HG03135 (cell line): ENCODE measurements at regions not wholly inside any gene's neighbourhood (a gene's known extent, or its start where the extent isn't known, plus 50 kb on each side); places are given as distances from the start of the nearest gene placed in this dataset.
"Not testable (repeated sequence)": the region's sequence is repeated elsewhere in the genome, so short reads cannot be mapped to it uniquely, and the experiment has no call there.

Experiments
- ATAC-seq: cut with Tn5 transposase; IDR thresholded peaks from one replicate; pipeline ENCODE4 v1.9.1; 2021; ENCODE audit warnings: mild to moderate bottlenecking, moderate library complexity; ENCODE audit not compliant: unreplicated experiment

DNA sequence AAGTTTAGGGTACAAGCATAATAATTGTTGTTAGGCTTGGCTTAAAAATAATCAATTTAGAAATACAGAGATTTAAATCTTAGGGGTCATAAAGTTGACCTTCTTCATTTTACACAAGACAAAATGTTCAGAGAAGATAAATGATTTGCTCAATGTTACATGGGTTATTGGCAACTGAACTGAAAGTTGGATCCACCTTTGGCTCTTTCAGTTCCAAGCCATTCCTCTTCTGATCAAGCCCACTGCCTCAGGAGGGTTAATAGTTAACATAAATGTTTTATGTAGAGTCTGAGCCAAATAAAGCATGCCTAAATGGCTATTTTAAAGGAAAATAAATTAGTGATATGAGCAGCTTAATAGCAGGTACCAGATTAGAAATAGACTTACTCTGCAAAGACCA is 79.1 kb upstream of the RHOBTB1 start:
- ATAC-seq, result no peak

DNA sequence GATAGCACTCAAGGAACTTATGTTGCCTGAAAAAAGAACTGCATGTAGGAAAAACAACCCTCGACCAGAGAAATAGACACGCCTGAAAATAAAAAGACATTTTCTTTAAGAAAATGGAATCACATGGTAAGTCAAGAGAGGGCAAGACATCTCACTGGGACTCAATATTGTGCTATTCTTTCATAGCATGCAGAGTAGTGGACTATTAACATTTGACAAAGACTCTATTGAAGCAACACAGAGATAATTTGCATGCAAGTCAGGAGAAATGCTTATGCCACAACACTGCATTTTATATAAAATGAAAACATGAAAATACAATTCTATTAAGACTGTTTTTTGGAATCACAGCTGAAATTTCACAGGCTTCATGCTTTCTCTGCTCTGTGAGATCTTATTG is 77.9 kb upstream of the RHOBTB1 start:
- no peak for ATAC-seq

DNA sequence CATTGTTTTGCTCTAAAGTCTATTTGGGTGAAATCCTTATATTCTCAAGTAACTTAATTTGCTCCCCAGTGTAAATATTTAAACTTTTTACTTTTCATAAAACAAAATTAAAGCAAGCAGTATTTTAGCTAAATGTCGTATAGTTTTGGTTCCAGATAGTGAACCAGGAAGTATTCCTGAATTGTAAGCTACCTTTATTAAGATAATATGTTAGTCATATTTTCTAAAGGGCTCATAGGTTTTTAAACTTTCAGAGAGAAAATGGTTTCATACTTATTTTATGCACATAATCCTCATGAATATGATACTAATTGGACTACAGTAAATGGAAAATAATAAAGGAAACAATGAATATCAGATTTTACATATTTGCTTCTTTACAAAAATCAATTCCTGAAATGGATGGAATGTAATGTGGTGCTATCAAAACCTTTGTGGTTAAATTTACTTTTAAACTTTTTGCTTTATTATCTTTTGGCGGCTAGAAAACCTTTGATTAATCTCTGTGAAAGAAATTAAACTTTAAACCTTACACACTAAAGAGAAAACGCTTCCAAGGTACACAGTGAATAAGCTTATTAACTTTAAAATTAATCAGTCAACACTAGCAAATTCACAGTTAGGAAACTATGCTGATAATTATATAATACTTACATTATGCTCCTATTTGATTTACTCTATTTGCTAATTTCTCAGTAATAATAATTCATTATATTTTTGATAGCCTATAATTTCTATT is 76.6 kb upstream of the RHOBTB1 start:
- ATAC-seq, result no peak

DNA sequence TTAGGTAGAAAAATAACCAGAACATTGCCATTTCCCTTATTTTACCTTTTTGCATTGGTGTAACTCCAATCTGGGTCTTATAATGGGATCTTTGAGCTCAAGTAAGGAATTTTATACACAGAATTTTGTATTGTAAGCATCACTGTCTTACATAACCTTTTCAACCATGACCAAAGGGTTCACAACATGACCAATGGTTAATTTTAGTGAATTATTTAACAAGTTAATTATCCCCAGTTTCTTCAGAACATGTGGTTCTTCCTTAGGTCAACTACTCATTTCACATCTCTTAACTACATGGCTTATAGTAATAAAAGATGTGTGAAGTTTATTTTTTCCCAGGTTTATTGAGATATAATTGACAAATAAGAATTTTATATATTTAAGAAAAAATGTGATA is 74.2 kb upstream of the RHOBTB1 start:
- ATAC-seq, result no peak

DNA sequence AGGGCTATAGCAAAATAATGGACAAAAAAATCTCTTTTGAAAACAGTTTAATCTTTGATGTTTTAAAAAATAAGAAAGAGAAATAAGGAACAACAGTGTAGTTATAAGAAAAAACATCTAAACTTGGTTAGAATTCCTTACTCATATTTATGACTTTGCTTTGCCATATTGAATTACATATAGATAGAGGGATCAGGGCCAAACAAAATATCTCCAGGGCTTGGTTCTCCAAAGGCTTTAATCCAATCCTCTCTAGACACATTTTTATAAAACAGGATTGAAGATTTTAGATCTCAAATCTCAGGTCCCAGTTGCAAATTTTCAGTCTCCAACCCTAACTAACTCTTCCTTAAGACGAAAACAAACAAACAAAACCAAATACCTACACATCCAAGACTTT is 72.6 kb upstream of the RHOBTB1 start:
- ATAC-seq, result no peak

DNA sequence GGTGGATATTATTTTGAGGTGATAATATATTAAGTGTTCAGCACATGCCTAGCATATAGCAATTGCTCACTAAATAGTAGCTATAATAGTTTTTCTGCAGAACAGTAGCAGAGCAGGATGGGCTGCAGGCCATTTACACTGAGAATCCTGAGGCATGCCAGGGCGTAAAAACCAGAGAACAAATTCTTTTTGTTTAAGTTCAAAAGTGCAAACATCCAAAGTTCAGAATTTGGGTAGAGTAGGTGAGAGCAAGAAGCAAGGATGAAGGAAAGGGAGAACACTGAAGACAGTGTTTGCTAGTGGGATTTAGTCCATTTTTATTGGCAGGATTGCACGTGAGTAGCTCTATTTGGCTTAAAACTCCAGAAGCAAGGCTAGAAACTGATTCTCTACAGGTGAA is 72.0 kb upstream of the RHOBTB1 start:
- no peak for ATAC-seq

DNA sequence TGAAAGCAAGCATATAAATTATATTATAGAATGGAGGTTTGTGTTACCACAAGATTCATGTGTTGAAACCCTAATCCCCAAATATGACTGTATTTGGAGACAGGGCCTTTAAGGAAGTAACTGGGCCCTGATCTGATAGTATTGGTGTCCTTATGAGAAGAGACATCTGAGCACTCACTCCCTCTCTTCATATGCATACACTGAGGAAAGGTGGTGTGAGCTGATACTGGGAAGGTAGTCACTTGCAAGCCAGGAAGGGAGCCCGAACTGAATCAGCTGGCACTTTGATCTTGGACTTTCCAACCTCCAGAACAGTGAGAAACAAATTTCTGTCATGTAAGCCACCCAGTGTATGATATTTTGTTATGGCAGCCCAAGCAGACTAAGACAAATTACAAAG is 66.9 kb upstream of the RHOBTB1 start:
- no peak for ATAC-seq

DNA sequence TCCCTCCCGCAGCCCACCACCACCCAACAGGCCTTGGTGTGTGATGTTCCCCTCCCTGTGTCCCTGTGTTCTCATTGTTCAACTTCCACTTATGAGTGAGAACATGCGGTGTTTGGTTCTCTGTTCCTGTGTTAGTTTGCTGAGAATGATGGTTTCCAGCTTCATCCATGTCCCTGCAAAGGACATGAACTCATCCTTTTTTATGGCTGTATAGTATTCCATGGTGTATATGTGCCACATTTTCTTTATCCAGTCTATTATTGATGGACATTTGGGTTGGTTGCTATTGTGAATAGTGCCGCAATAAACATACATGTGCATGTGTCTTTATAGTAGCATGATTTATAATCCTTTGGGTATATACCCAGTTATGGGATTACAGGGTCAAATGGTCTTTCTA is 59.1 kb upstream of the RHOBTB1 start:
- ATAC-seq, result not testable (repeated sequence)

DNA sequence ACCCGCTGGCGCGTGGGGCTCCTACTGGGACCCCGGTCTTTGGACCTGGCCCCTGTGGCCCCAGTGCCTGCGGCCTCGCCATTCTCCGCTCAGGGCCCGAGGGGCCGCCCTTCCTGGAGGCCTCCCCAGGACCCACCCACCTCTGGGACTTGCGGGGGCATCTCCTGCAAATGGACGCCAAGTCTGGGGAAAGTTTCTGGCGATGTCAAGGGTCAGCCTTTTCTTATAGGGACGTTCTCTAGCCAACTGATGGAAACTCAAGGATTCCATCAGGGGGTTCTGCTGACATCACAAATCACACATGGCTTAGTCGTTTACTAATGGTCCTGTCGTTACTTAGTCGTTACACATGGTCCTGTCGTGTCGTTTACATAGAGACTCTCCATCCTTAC is 57.7 kb upstream of the RHOBTB1 start:
- ATAC-seq, result no peak

DNA sequence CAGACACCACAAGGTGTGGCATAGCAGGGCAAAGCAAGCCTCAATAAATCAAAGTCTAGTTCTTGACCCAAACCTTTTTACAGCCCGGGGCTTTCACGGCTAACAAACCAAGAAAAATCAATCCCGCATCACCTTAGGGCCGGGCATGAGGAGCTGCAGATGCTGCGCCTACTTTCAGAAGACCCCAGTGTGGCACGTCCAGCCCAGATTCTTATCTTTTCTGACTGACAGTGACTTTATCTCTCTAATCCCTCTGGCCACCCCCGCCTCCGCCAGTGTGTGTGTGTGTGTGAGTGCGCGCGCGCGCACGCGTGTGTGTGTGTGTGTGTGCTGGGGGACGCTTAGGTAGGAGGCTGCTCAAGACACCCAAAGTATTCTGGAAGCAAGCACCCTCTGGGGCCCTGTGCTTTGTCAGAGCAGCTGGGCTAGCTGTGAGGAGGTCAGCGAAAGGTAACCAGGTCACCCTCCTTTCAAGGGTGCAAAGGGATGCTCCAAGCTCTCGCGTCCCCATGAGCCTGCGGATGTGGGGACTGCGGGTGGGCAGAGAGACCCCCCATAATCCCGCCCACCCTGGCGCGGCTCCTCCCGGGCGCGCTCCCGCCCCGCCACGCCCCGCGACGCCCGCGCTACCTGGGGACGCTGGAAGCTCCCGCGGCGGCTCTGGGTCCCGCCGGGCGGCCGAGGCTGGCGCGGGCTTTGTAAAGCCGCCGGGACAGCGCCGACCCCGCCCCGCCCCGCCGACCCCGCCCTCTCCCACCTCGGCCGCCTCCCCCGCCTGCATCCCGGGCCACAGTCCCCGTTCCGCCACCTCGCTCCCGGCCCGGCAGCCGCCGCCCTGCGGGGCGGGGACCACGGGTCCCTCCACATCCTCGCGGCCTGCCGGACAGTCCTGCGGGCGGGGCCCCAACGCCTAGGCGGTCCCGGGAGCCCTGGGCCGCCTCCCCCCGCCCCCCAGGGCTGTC is 57.1 kb upstream of the RHOBTB1 start:
- no peak for ATAC-seq

DNA sequence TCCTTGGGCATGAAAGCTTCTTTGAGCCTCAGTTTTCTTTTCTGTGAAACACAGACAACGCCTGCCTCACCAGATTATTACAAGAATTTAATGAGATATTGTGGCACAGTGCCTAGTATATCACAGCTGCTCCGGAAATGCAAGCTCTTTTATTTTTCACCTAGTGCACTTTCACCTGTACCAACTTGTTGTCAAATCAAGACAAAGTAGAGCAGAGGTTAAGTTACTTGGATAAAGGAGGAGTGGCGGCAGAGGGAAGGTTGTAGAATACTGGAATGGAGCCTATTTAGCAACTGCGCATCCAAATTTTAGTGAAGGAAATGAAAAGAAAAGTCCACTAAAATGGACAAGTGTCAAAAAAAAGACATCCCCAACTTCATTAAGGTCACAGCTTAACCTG is 54.9 kb upstream of the RHOBTB1 start:
- no peak for ATAC-seq

DNA sequence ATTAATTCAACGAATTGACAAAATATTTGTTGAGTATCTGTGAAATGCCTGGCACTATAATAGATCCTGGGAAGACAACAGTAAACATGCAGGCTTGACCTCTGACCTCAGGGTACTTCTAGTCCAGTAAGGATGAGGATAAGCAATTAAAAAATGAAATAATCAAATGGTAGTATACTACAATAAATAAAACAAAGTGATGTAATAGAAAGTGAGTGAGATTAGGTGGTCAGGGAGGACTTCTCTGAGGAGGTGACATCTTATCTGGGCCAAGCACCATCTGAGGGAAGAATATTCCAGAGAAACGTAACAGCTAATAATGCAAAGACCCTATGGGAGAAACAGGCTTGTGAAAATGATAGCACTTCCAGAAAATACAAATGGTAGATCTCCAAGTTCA is 50.1 kb upstream of the RHOBTB1 start:
- ATAC-seq, result no peak
